ENCODE measurements at regions not wholly inside any gene's neighbourhood (a gene's known extent, or its start where the extent isn't known, plus 50 kb on each side); places are given as distances from the start of the nearest gene placed in this dataset.

- no peaks in the 10 kb centered on the region for H3K4me1 ChIP-seq (ENCODE audit: low read length)
- H2AFZ ChIP-seq (ENCODE audit: low read depth, low read length): no peak overlapping the region
- no peak overlapping the region for H3K4me2 ChIP-seq (ENCODE audit: low read length)
- H3K9ac ChIP-seq (ENCODE audit: low read length): no peak overlapping the region
- H3K4me3 ChIP-seq (ENCODE audit: low read length): no peak overlapping the region
- no peak for TF ChIP-seq CTCF (IDR thresholded peaks at IDR 0.05; ENCODE audit: low read depth, low read length)
- TF ChIP-seq EZH2phosphoT487 (IDR thresholded peaks at IDR 0.05; ENCODE audit: low read depth): no peak
- H3K9me3 ChIP-seq (ENCODE audit: insufficient read depth, low read length): no peaks in the 10 kb centered on the region
- H3K27ac ChIP-seq (ENCODE audit: low read length): no peak overlapping the region
- no peaks in the 10 kb centered on the region for H4K20me1 ChIP-seq (ENCODE audit: insufficient read depth, low read length)
- no peaks in the 10 kb centered on the region for H3K36me3 ChIP-seq (replicated peaks; ENCODE audit: low read depth, low read length)
- no peaks in the 10 kb centered on the region for H3K79me2 ChIP-seq (ENCODE audit: low read length)
- no peaks in the 10 kb centered on the region for H3K27me3 ChIP-seq (ENCODE audit: low read depth, low read length)
Observed at GRCh38 chr1:191043066-191043465, 565.4 kb upstream of the BRINP3 start.

- H3K27ac ChIP-seq (ENCODE audit: low read length): no peak overlapping the region
- H3K9ac ChIP-seq (ENCODE audit: low read length): no peak overlapping the region
- TF ChIP-seq EZH2phosphoT487 (IDR thresholded peaks at IDR 0.05; ENCODE audit: low read depth): no peak
- TF ChIP-seq CTCF (IDR thresholded peaks at IDR 0.05; ENCODE audit: low read depth, low read length): no peak
- H3K9me3 ChIP-seq (ENCODE audit: insufficient read depth, low read length): no peaks in the 10 kb centered on the region
- H3K36me3 ChIP-seq (replicated peaks; ENCODE audit: low read depth, low read length): no peaks in the 10 kb centered on the region
- no peaks in the 10 kb centered on the region for H3K4me1 ChIP-seq (ENCODE audit: low read length)
- no peaks in the 10 kb centered on the region for H4K20me1 ChIP-seq (ENCODE audit: insufficient read depth, low read length)
- H3K4me2 ChIP-seq (ENCODE audit: low read length): no peak overlapping the region
- H2AFZ ChIP-seq (ENCODE audit: low read depth, low read length): no peak overlapping the region
- H3K79me2 ChIP-seq (ENCODE audit: low read length): no peaks in the 10 kb centered on the region
- H3K4me3 ChIP-seq (ENCODE audit: low read length): no peak overlapping the region
- no peaks in the 10 kb centered on the region for H3K27me3 ChIP-seq (ENCODE audit: low read depth, low read length)
Observed at GRCh38 chr1:191049781-191050180, 572.1 kb upstream of the BRINP3 start.

- Histone ChIP-seq H3K27me3 (ENCODE audit: low read depth, low read length) (no peaks in the 10 kb centered on the region), H2AFZ (ENCODE audit: low read depth, low read length) (no peak overlapping the region), H3K4me1 (ENCODE audit: low read length) (no peaks in the 10 kb centered on the region), H3K79me2 (ENCODE audit: low read length) (no peaks in the 10 kb centered on the region), H3K9me3 (ENCODE audit: insufficient read depth, low read length) (no peaks in the 10 kb centered on the region), H3K27ac (ENCODE audit: low read length) (no peak overlapping the region), H3K9ac (ENCODE audit: low read length) (no peak overlapping the region), H3K4me2 (ENCODE audit: low read length) (no peak overlapping the region), H4K20me1 (ENCODE audit: insufficient read depth, low read length) (no peaks in the 10 kb centered on the region), H3K4me3 (ENCODE audit: low read length) (no peak overlapping the region), H3K36me3 (replicated peaks; ENCODE audit: low read depth, low read length) (no peaks in the 10 kb centered on the region)
- TF ChIP-seq EZH2phosphoT487 (IDR thresholded peaks at IDR 0.05; ENCODE audit: low read depth) (no peak), CTCF (IDR thresholded peaks at IDR 0.05; ENCODE audit: low read depth, low read length) (no peak)
Observed at GRCh38 chr1:191052888-191053287, 575.2 kb upstream of the BRINP3 start.

- Histone ChIP-seq H4K20me1 (ENCODE audit: insufficient read depth, low read length) (no peaks in the 10 kb centered on the region), H3K4me2 (ENCODE audit: low read length) (no peak overlapping the region), H3K27me3 (ENCODE audit: low read depth, low read length) (no peaks in the 10 kb centered on the region), H3K27ac (ENCODE audit: low read length) (no peak overlapping the region), H3K9me3 (ENCODE audit: insufficient read depth, low read length) (no peaks in the 10 kb centered on the region), H3K9ac (ENCODE audit: low read length) (no peak overlapping the region), H2AFZ (ENCODE audit: low read depth, low read length) (no peak overlapping the region), H3K36me3 (replicated peaks; ENCODE audit: low read depth, low read length) (no peaks in the 10 kb centered on the region), H3K4me1 (ENCODE audit: low read length) (no peaks in the 10 kb centered on the region), H3K79me2 (ENCODE audit: low read length) (no peaks in the 10 kb centered on the region), H3K4me3 (ENCODE audit: low read length) (no peak overlapping the region)
- TF ChIP-seq CTCF (IDR thresholded peaks at IDR 0.05; ENCODE audit: low read depth, low read length) (no peak), EZH2phosphoT487 (IDR thresholded peaks at IDR 0.05; ENCODE audit: low read depth) (no peak)
Observed at GRCh38 chr1:191065346-191065745, 587.7 kb upstream of the BRINP3 start.
